ENCODE measurements at regions not wholly inside any gene's neighbourhood (a gene's known extent, or its start where the extent isn't known, plus 50 kb on each side); places are given as distances from the start of the nearest gene placed in this dataset.
"Not testable (repeated sequence)": the region's sequence is repeated elsewhere in the genome, so short reads cannot be mapped to it uniquely, and the experiment has no call there.

DNA sequence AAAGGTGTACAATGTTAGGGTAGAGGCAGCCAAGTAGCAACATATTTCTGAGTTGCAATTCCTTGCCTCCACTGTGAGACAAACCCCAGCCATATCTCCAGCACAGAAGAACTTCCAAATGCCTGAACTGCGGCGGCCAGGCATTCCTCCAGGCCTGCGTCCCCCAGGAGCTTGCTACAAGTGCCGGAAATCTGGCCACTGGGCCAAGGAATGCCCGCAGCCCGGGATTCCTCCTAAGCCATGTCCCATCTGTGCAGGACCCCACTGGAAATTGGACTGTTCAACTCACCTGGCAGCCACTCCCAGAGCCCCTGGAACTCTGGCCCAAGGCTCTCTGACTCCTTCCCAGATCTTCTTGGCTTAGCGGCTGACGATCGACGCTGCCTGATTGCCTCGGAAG, 130.0 kb downstream of the RAB38 start:
- TF ChIP-seq, protein P1, sequence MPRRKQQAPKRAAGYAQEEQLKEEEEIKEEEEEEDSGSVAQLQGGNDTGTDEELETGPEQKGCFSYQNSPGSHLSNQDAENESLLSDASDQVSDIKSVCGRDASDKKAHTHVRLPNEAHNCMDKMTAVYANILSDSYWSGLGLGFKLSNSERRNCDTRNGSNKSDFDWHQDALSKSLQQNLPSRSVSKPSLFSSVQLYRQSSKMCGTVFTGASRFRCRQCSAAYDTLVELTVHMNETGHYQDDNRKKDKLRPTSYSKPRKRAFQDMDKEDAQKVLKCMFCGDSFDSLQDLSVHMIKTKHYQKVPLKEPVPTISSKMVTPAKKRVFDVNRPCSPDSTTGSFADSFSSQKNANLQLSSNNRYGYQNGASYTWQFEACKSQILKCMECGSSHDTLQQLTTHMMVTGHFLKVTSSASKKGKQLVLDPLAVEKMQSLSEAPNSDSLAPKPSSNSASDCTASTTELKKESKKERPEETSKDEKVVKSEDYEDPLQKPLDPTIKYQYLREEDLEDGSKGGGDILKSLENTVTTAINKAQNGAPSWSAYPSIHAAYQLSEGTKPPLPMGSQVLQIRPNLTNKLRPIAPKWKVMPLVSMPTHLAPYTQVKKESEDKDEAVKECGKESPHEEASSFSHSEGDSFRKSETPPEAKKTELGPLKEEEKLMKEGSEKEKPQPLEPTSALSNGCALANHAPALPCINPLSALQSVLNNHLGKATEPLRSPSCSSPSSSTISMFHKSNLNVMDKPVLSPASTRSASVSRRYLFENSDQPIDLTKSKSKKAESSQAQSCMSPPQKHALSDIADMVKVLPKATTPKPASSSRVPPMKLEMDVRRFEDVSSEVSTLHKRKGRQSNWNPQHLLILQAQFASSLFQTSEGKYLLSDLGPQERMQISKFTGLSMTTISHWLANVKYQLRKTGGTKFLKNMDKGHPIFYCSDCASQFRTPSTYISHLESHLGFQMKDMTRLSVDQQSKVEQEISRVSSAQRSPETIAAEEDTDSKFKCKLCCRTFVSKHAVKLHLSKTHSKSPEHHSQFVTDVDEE (CRISPR knock-in tag; IDR thresholded peaks at IDR 0.05), result not testable (repeated sequence)
- TF ChIP-seq POU6F1 (CRISPR knock-in tag; IDR thresholded peaks at IDR 0.05; ENCODE audit: borderline replicate concordance, low read depth); ZFP30 (CRISPR knock-in tag; IDR thresholded peaks at IDR 0.05); CSDC2 (CRISPR knock-in tag; IDR thresholded peaks at IDR 0.05); PATZ1 (CRISPR knock-in tag; IDR thresholded peaks at IDR 0.05; ENCODE audit: borderline replicate concordance); CREB5 (CRISPR knock-in tag; IDR thresholded peaks at IDR 0.05; ENCODE audit: low read depth); TCF4 (CRISPR knock-in tag; IDR thresholded peaks at IDR 0.05; ENCODE audit: borderline replicate concordance); OSR1 (CRISPR knock-in tag; IDR thresholded peaks at IDR 0.05); GLIS3 (CRISPR knock-in tag; IDR thresholded peaks at IDR 0.05); ESRRG (CRISPR knock-in tag; IDR thresholded peaks at IDR 0.05); ZFP3 (CRISPR knock-in tag; IDR thresholded peaks at IDR 0.05); ZNF8 (CRISPR knock-in tag; IDR thresholded peaks at IDR 0.05); ZC3H10 (CRISPR knock-in tag; IDR thresholded peaks at IDR 0.05): not testable (repeated sequence)
